GM21737 (cell line): ENCODE measurements at regions not wholly inside any gene's neighbourhood (a gene's known extent, or its start where the extent isn't known, plus 50 kb on each side); places are given as distances from the start of the nearest gene placed in this dataset.

Experiments used
- ATAC-seq: cut with Tn5 transposase; IDR thresholded peaks from one replicate; pipeline ENCODE4 v1.9.1; 2021; ENCODE audit warnings: mild to moderate bottlenecking, moderate library complexity; ENCODE audit not compliant: unreplicated experiment

DNA sequence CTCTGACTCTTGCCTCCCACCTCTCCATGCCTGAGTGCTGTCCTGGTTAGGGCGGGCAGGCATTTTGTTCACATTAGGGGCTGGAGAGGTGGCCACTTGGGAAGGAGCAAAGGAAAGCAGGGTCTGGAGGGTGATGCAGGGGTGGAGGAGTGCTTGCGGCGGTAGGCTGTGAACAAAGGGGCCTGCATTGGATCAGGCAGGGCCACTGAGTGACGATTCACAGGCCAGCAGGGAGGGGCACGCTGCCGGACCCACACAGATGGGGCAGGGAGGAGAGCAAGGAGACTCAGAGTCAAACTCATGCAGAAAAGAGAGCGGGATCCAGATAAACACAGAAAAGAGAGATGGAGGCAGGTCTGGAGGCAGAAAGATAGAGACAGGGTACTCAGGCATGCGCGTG, 58.4 kb upstream of the TBX3 start:
- no peak for ATAC-seq

DNA sequence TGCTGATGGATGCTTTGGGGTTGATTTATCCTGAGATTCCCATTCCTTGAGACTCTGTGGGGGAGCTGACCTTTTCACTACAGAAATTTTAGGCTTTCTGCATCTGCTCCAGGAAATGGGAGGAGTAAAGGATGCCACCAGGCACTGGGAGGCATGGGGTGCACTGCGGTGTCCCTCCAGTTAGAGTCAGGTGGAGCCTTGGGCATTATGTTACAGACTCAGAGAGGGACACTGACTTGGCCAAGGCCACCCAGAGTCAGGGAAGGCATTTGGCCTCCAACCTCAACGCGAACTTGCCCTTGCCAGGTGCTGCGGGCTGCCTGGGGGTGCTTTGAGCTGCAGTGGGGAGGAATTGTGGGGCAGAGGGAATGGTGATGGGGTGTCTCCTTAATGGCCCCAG, 58.0 kb upstream of the TBX3 start:
- no peak for ATAC-seq

- ATAC-seq, result no peak
Measured at GRCh38 chr12:114740448-114740847, 56.5 kb upstream of the TBX3 start.

DNA sequence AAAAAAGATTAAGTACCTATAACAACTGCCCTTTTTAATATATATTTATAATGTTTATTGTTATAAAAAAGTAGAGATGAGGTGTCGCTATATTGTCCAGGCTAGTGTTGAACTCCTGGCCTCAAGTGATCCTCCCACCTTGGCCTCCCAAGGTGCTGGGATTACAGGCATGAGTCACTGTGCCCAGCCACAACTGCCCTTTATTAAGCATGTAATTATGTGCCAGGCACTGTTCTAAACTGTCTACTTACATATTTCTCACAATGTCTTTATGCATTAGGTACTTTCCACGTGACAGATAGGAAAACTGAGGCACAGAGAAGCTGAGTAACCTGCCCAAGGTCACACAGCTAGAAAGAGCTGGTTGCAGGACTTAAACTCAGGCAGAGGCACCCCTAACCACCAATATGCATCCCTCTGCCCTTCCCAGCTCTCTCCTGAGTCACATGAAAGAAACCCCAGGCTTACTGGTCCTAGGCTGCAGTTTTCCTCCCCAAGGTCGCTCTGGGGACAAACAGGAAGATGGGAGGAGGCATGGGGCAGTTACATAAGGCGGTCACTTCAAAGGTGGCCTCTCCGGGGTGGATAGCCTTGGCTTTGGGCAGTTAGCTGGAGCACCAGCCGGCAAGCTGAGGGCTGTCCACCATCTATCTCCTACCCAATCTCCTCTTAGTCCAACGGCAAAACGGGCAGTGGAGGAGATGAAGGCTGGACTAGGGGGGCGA, 54.6 kb upstream of the TBX3 start:
- no peak for ATAC-seq

DNA sequence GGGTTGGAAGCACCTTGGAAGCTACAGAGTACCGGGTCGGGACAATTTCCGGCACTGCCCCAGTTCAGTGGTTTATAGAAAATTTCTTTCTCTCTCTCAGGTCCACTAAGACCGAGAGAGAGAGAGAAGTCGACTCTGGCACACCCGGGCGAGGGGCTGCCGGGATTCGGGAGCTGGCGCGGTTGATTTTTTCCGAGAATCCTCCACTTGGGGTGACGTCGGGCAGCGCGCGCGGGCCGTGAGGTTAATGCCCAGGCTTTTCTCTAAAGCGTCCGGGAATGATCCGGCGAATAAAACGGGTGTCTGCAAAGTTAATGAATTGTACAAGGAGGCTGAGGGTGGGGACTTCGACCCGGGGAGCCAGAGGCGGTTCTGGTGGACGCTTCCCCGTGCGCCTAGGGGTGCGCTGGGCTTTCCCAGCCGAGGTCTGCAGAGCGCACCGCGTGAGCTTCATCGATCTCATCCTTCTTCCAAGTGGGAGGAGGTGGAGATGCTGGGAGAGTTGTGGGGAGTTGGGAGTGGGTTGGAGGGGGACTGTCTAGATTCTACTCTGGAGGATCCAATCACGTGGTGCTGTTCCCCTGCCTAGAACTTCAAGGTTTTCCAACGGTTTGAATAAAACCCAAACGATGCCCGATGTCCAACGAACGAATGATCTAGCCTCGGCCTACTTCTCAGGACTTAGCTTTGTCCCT, 51.9 kb upstream of the TBX3 start:
- ATAC-seq, result no peak

- no peak for ATAC-seq
Measured at GRCh38 chr12:114735011-114735410, 51.0 kb upstream of the TBX3 start.

DNA sequence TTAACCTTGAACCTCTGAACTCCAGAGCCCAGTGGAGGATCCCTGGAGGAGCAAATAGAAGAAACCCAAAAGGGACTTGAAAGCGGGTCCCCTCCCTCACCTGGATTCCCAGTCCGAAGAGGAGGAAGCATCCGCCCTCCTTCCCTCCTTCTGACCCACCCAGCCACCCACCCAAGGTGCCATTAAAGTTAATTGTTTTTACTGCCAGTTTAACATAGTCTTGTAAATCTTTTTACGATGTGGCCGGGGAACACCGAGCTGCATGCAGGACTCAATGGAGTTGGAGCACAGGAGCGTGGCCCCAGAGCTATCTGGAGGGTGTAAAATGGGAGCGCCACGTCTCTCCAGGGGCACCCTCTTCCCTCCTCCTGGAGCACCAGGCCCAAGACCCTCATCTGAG, 49.9 kb upstream of the TBX3 start:
- ATAC-seq, result no peak
